Type B pancreatic cell (in vitro differentiated cells): ENCODE measurements at regions not wholly inside any gene's neighbourhood (a gene's known extent, or its start where the extent isn't known, plus 50 kb on each side); places are given as distances from the start of the nearest gene placed in this dataset.
"Not testable (repeated sequence)": the region's sequence is repeated elsewhere in the genome, so short reads cannot be mapped to it uniquely, and the experiment has no call there.

Experiments
- DNase-seq: peaks from one replicate; pipeline ENCODE4 v3.0.0; 2021; ENCODE audit warnings: mixed read lengths; ENCODE audit not compliant: unreplicated experiment; ENCODE audit errors: extremely low spot score
- H3K27ac Mint-ChIP-seq: 2 replicates; pipeline ENCODE4 v1.8.0; 2021; ENCODE audit warnings: mild to moderate bottlenecking, mixed read lengths
- H3K27me3 Mint-ChIP-seq: 2 replicates; pipeline ENCODE4 v1.8.0; 2021; ENCODE audit warnings: mixed read lengths
- H3K36me3 Mint-ChIP-seq: 2 replicates; pipeline ENCODE4 v1.8.0; 2021; ENCODE audit warnings: mixed read lengths
- H3K4me1 Mint-ChIP-seq: one replicate; pipeline ENCODE4 v1.8.0; 2021; ENCODE audit warnings: mixed read lengths; ENCODE audit not compliant: unreplicated experiment
- H3K4me3 Mint-ChIP-seq: 2 replicates; pipeline ENCODE4 v1.8.0; 2021; ENCODE audit warnings: mild to moderate bottlenecking, mixed read lengths
- H3K9me3 Mint-ChIP-seq: 2 replicates; pipeline ENCODE4 v1.8.0; 2021; ENCODE audit warnings: mixed read lengths
- TF ChIP-seq, protein P1 (sequence below): fragments of 200-600 bp; sonication (generic); conservative IDR thresholded peaks from 2 replicates; pipeline ENCODE4 v1.5.0; 2021; ENCODE audit warnings: antibody characterized with exemption, mild to moderate bottlenecking

DNA sequence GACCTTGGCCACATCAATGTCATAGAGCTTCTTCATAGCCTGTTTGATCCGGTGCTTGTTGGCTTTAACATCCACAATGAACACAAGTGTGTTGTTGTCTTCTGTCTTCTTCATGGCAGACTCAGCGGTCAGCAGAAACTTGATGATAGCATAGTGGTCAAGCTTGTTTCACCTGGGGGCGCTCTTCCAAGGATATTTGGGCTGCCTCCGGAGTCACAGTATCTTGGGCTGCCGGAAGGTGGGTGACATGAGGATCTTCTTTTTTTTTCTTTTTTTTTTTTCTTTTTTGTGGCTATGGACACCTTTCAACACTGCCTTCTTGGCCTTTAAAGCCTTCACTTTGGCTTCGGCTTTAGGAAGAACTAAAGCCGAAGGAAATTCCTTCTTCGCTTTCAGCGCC, 244.6 kb downstream of the GJA1 start:
- Mint-ChIP-seq H3K27ac (no peak overlapping the region), H3K4me1 (no peaks in the 10 kb centered on the region), H3K27me3 (no peaks in the 10 kb centered on the region), H3K36me3 (no peaks in the 10 kb centered on the region), H3K9me3 (peaks cover 8% of the 10 kb centered on the region), H3K4me3 (no peak overlapping the region)
- DNase-seq: no peak
- TF ChIP-seq, protein P1, sequence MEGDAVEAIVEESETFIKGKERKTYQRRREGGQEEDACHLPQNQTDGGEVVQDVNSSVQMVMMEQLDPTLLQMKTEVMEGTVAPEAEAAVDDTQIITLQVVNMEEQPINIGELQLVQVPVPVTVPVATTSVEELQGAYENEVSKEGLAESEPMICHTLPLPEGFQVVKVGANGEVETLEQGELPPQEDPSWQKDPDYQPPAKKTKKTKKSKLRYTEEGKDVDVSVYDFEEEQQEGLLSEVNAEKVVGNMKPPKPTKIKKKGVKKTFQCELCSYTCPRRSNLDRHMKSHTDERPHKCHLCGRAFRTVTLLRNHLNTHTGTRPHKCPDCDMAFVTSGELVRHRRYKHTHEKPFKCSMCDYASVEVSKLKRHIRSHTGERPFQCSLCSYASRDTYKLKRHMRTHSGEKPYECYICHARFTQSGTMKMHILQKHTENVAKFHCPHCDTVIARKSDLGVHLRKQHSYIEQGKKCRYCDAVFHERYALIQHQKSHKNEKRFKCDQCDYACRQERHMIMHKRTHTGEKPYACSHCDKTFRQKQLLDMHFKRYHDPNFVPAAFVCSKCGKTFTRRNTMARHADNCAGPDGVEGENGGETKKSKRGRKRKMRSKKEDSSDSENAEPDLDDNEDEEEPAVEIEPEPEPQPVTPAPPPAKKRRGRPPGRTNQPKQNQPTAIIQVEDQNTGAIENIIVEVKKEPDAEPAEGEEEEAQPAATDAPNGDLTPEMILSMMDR: no peak

DNA sequence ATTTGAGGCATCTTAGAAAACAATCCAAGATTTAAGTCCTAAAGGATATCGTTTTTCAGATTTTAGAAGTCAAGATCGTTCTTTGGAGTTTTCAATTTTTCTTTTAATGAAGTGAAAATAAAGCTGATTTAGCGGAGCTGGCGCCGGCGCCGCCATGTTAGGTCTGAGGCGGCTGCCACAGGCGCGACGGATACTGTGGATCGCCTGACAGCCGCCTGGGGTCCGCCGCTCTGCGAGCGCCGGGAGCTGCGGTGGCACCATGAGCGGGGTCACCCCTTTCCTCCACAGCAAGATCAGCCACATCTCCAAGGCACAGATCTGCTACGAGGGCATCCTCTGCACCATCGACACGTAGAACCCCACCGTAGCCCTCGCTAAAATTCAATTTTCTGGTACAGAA, 247.2 kb downstream of the GJA1 start:
- Mint-ChIP-seq H3K9me3 (peaks cover 8% of the 10 kb centered on the region), H3K4me3 (no peak overlapping the region), H3K36me3 (no peaks in the 10 kb centered on the region), H3K27me3 (no peaks in the 10 kb centered on the region), H3K4me1 (no peaks in the 10 kb centered on the region), H3K27ac (no peak overlapping the region)
- no peak for DNase-seq
- TF ChIP-seq, protein P1: no peak

DNA sequence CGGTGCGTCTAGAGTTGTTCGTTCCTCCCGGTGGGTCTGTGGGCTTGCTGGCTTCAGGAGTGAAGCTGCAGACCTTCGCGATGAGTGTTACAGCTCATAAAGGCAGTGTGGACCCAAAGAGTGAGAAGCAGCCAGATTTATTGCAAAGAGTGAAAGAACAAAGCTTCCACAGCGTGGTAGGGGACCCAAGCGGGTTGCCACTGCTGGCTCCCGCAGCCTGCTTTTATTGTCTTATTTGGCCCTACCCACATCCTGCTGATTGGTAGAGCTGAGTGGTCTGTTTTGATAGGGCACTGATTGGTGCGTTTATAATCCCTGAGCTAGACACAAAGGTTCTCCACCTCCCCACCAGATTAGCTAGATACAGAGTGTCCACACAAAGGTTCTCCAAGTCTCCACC, 250.4 kb downstream of the GJA1 start:
- not testable (repeated sequence) for DNase-seq, H3K9me3 Mint-ChIP-seq, H3K36me3 Mint-ChIP-seq, H3K27me3 Mint-ChIP-seq, H3K4me3 Mint-ChIP-seq, H3K4me1 Mint-ChIP-seq, H3K27ac Mint-ChIP-seq

DNA sequence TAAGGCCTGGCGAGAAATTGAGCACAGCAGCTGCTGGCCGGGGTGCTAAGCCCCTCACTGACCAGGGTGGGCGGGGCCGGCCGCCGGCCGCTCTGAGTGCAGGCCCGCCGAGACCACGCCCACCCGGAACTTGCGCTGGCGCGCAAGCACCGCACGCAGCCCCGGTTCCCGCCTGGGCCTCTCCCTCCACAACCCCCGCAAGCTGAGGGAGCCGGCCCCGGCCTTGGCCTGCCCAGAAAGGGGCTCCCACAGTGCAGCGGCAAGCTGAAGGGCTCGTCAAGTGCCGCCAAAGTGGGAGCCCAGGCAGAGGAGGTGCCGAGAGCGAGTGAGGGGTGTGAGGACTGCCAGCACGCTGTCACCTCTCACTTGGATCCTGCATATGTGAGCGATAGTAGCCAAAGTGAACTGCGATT, 251.2 kb downstream of the GJA1 start:
- Mint-ChIP-seq H3K27me3 (no peaks in the 10 kb centered on the region), H3K27ac (no peak overlapping the region), H3K9me3 (peaks cover 5% of the 10 kb centered on the region), H3K4me3 (no peak overlapping the region), H3K36me3 (no peaks in the 10 kb centered on the region), H3K4me1 (peaks cover 14% of the 10 kb centered on the region)
- DNase-seq: no peak
- TF ChIP-seq, protein P1: no peak

DNA sequence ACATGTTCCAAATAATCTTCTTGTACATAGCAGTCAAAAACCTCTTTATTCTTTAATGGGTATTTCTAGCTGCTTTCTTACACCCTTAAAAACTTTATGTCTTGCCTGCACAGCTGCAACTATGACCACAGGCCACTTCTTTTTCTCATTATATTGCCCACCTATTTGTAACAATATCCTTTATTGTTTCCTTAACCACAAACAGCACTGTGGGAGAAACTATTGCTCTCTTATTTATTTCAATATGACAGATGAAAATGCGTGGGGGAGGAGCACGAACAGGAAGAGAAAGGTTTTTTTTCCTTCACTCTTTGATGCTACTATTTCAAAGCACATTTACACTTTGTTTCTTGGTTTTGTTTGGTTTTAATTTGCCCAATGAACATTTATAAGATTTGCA, 253.5 kb downstream of the GJA1 start:
- TF ChIP-seq, protein P1: no peak
- Mint-ChIP-seq H3K36me3 (no peaks in the 10 kb centered on the region), H3K9me3 (no peaks in the 10 kb centered on the region), H3K27ac (no peak overlapping the region), H3K4me3 (no peak overlapping the region), H3K27me3 (no peaks in the 10 kb centered on the region), H3K4me1 (peaks cover 17% of the 10 kb centered on the region)
- DNase-seq: no peak

DNA sequence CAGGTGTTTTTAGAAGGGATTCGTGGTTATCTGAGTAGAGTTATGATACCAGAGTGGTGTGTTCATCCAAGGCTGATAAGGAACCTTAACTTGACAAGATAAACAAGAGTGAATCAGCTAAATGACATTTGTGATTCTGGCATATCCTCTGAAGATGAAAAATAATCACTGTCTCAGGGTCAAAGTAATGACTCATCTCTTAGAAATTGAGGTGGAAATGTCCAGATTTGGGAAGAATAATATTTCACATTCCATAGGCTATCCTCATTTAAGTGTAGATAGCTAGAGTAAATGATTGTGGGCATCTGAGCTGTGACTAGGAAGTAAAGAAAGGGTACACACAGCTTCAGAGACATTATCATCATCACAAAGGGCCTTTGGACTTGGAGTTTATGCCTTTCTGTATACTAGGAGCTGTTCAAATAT, 255.7 kb downstream of the GJA1 start:
- Mint-ChIP-seq H3K27me3 (no peaks in the 10 kb centered on the region), H3K27ac (no peak overlapping the region), H3K36me3 (no peaks in the 10 kb centered on the region), H3K4me3 (no peak overlapping the region), H3K9me3 (no peaks in the 10 kb centered on the region), H3K4me1 (peaks cover 17% of the 10 kb centered on the region)
- TF ChIP-seq, protein P1: no peak
- no peak for DNase-seq
